ENCODE measurements at regions not wholly inside any gene's neighbourhood (a gene's known extent, or its start where the extent isn't known, plus 50 kb on each side); places are given as distances from the start of the nearest gene placed in this dataset.
"Not testable (repeated sequence)": the region's sequence is repeated elsewhere in the genome, so short reads cannot be mapped to it uniquely, and the experiment has no call there.

- H3K4me3 ChIP-seq (ENCODE audit: low read length) = no peak overlapping the region
- H3K27me3 ChIP-seq (ENCODE audit: low read depth, low read length) = no peaks in the 10 kb centered on the region
- H3K36me3 ChIP-seq (replicated peaks; ENCODE audit: low read depth, low read length) = no peaks in the 10 kb centered on the region
- no peak overlapping the region for H2AFZ ChIP-seq (ENCODE audit: low read depth, low read length)
- TF ChIP-seq EZH2phosphoT487 (IDR thresholded peaks at IDR 0.05; ENCODE audit: low read depth) (no peak), CTCF (IDR thresholded peaks at IDR 0.05; ENCODE audit: low read depth, low read length) (no peak)
- no peak overlapping the region for H3K27ac ChIP-seq (ENCODE audit: low read length)
- no peaks in the 10 kb centered on the region for H3K9me3 ChIP-seq (ENCODE audit: insufficient read depth, low read length)
- no peak overlapping the region for H3K9ac ChIP-seq (ENCODE audit: low read length)
- no peaks in the 10 kb centered on the region for H3K79me2 ChIP-seq (ENCODE audit: low read length)
- no peaks in the 10 kb centered on the region for H3K4me1 ChIP-seq (ENCODE audit: low read length)
- no peak overlapping the region for H3K4me2 ChIP-seq (ENCODE audit: low read length)
- no peaks in the 10 kb centered on the region for H4K20me1 ChIP-seq (ENCODE audit: insufficient read depth, low read length)
Measured at GRCh38 chr11:49499117-49499516, 290.7 kb upstream of the FOLH1 start.

- Histone ChIP-seq H3K27ac (ENCODE audit: low read length) (no peak overlapping the region), H3K27me3 (ENCODE audit: low read depth, low read length) (no peaks in the 10 kb centered on the region), H3K4me2 (ENCODE audit: low read length) (no peak overlapping the region), H4K20me1 (ENCODE audit: insufficient read depth, low read length) (no peaks in the 10 kb centered on the region), H3K4me1 (ENCODE audit: low read length) (no peaks in the 10 kb centered on the region), H3K9me3 (ENCODE audit: insufficient read depth, low read length) (no peaks in the 10 kb centered on the region), H2AFZ (ENCODE audit: low read depth, low read length) (no peak overlapping the region), H3K4me3 (ENCODE audit: low read length) (no peak overlapping the region), H3K9ac (ENCODE audit: low read length) (no peak overlapping the region), H3K79me2 (ENCODE audit: low read length) (no peaks in the 10 kb centered on the region), H3K36me3 (replicated peaks; ENCODE audit: low read depth, low read length) (no peaks in the 10 kb centered on the region)
- TF ChIP-seq EZH2phosphoT487 (IDR thresholded peaks at IDR 0.05; ENCODE audit: low read depth) = no peak
- no peak for TF ChIP-seq CTCF (IDR thresholded peaks at IDR 0.05; ENCODE audit: low read depth, low read length)
Measured at GRCh38 chr11:49505231-49505630, 296.8 kb upstream of the FOLH1 start.

GRCh38 chr11:49526240-49526829 is 317.9 kb upstream of the FOLH1 start:
- H3K27me3 ChIP-seq (ENCODE audit: low read depth, low read length); H3K4me1 ChIP-seq (ENCODE audit: low read length); H3K4me2 ChIP-seq (ENCODE audit: low read length); H3K4me3 ChIP-seq (ENCODE audit: low read length); H3K79me2 ChIP-seq (ENCODE audit: low read length); H3K9me3 ChIP-seq (ENCODE audit: insufficient read depth, low read length); H4K20me1 ChIP-seq (ENCODE audit: insufficient read depth, low read length); H3K27ac ChIP-seq (ENCODE audit: low read length); H3K9ac ChIP-seq (ENCODE audit: low read length); H2AFZ ChIP-seq (ENCODE audit: low read depth, low read length); H3K36me3 ChIP-seq (replicated peaks; ENCODE audit: low read depth, low read length): not testable (repeated sequence)
- peak; percentile 62 for TF ChIP-seq CTCF (IDR thresholded peaks at IDR 0.05; ENCODE audit: low read depth, low read length)

- H3K4me1 ChIP-seq (ENCODE audit: low read length) = no peaks in the 10 kb centered on the region
- H3K9ac ChIP-seq (ENCODE audit: low read length) = no peak overlapping the region
- H3K27me3 ChIP-seq (ENCODE audit: low read depth, low read length) = no peaks in the 10 kb centered on the region
- no peaks in the 10 kb centered on the region for H3K79me2 ChIP-seq (ENCODE audit: low read length)
- no peaks in the 10 kb centered on the region for H3K9me3 ChIP-seq (ENCODE audit: insufficient read depth, low read length)
- no peaks in the 10 kb centered on the region for H4K20me1 ChIP-seq (ENCODE audit: insufficient read depth, low read length)
- no peak overlapping the region for H2AFZ ChIP-seq (ENCODE audit: low read depth, low read length)
- no peaks in the 10 kb centered on the region for H3K36me3 ChIP-seq (replicated peaks; ENCODE audit: low read depth, low read length)
- no peak overlapping the region for H3K27ac ChIP-seq (ENCODE audit: low read length)
- TF ChIP-seq EZH2phosphoT487 (IDR thresholded peaks at IDR 0.05; ENCODE audit: low read depth) (no peak), CTCF (IDR thresholded peaks at IDR 0.05; ENCODE audit: low read depth, low read length) (no peak)
- H3K4me3 ChIP-seq (ENCODE audit: low read length) = no peak overlapping the region
- H3K4me2 ChIP-seq (ENCODE audit: low read length) = no peak overlapping the region
Measured at GRCh38 chr11:49533204-49533603, 324.8 kb upstream of the FOLH1 start.

- not testable (repeated sequence) for H3K36me3 ChIP-seq (replicated peaks; ENCODE audit: low read depth, low read length); H3K4me3 ChIP-seq (ENCODE audit: low read length)
Measured at GRCh38 chr11:49538927-49539326, 330.5 kb upstream of the FOLH1 start.

DNA sequence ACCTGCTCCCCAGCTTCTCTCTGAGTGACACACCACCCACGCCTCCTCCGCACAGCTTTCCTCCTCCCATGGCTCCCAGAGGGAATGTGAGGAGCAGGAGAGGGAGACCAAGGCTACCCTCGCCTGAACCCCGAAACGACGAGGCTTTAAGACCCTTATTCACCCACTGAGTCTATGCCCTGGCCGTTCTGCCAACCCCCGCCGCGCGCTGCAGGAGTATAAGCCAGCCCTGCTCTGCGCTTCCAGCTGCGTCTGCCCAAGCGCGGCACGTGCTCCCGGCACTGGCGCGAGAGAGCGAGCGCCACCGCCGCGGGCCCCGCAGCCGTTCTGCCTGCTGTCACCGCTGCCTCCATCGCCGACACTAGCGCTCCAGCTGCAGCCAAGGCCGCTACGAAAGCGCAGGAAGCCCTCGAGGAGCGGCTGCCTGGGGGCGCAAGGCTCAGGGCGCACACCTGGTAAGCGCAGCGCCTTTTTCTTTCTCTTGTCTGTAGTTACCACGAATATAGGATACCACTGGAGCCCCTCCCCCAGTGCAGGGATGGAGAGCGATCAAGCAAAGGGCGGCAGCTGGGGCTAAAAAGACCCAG is 350.0 kb upstream of the FOLH1 start:
- not testable (repeated sequence) for H3K79me2 ChIP-seq (ENCODE audit: low read length); H2AFZ ChIP-seq (ENCODE audit: low read depth, low read length); H3K27me3 ChIP-seq (ENCODE audit: low read depth, low read length); H4K20me1 ChIP-seq (ENCODE audit: insufficient read depth, low read length); H3K9ac ChIP-seq (ENCODE audit: low read length); H3K36me3 ChIP-seq (replicated peaks; ENCODE audit: low read depth, low read length); H3K4me1 ChIP-seq (ENCODE audit: low read length); H3K27ac ChIP-seq (ENCODE audit: low read length); H3K4me3 ChIP-seq (ENCODE audit: low read length); H3K9me3 ChIP-seq (ENCODE audit: insufficient read depth, low read length); H3K4me2 ChIP-seq (ENCODE audit: low read length)

More at GRCh38 chr11:49538927-49539326, 330.5 kb upstream of the FOLH1 start:
- not testable (repeated sequence) for H3K4me1 ChIP-seq (ENCODE audit: low read length); H3K9ac ChIP-seq (ENCODE audit: low read length); H3K4me2 ChIP-seq (ENCODE audit: low read length); H3K9me3 ChIP-seq (ENCODE audit: insufficient read depth, low read length); H3K79me2 ChIP-seq (ENCODE audit: low read length); H3K27me3 ChIP-seq (ENCODE audit: low read depth, low read length); H4K20me1 ChIP-seq (ENCODE audit: insufficient read depth, low read length); H3K27ac ChIP-seq (ENCODE audit: low read length); H2AFZ ChIP-seq (ENCODE audit: low read depth, low read length)

Measured in OCI-LY3 (cell line).